IPS-18a (cell line): ENCODE measurements at regions not wholly inside any gene's neighbourhood (a gene's known extent, or its start where the extent isn't known, plus 50 kb on each side); places are given as distances from the start of the nearest gene placed in this dataset.

Source experiments
- H3K27ac ChIP-seq: one replicate; pipeline ENCODE4 v1.5.1; 2013; ENCODE audit warnings: low read length
- H3K27me3 ChIP-seq: one replicate; pipeline ENCODE4 v1.6.1; 2013; ENCODE audit warnings: mild to moderate bottlenecking, low read length; ENCODE audit not compliant: control insufficient read depth, insufficient read depth
- H3K36me3 ChIP-seq: one replicate; pipeline ENCODE4 v1.6.1; 2013; ENCODE audit warnings: low read depth, low read length; ENCODE audit not compliant: control insufficient read depth
- H3K4me1 ChIP-seq: one replicate; pipeline ENCODE4 v1.6.1; 2013; ENCODE audit warnings: low read depth, low read length; ENCODE audit not compliant: control insufficient read depth
- H3K4me3 ChIP-seq: one replicate; pipeline ENCODE4 v1.5.1; 2013; ENCODE audit warnings: low read length
- H3K9ac ChIP-seq: one replicate; pipeline ENCODE4 v1.6.1; 2013; ENCODE audit warnings: mild to moderate bottlenecking, low read length, moderate library complexity
- H3K9me3 ChIP-seq: one replicate; pipeline ENCODE4 v1.6.1; 2013; ENCODE audit warnings: low read depth, low read length; ENCODE audit not compliant: control insufficient read depth

GRCh38 chr3:18643281-18643680, 218.1 kb upstream of the SATB1 start:
- Histone ChIP-seq H3K4me3 (no peak overlapping the region), H3K9ac (no peak overlapping the region), H3K4me1 (no peaks in the 10 kb centered on the region), H3K9me3 (no peaks in the 10 kb centered on the region), H3K27me3 (no peaks in the 10 kb centered on the region), H3K27ac (no peak overlapping the region), H3K36me3 (no peaks in the 10 kb centered on the region)

- no peaks in the 10 kb centered on the region for H3K9me3 ChIP-seq
- no peaks in the 10 kb centered on the region for H3K4me1 ChIP-seq
- no peak overlapping the region for H3K27ac ChIP-seq
- no peak overlapping the region for H3K9ac ChIP-seq
- no peaks in the 10 kb centered on the region for H3K36me3 ChIP-seq
- H3K27me3 ChIP-seq, result no peaks in the 10 kb centered on the region
- H3K4me3 ChIP-seq, result no peak overlapping the region
Observed at GRCh38 chr3:18641916-18642315, 216.8 kb upstream of the SATB1 start.

DNA sequence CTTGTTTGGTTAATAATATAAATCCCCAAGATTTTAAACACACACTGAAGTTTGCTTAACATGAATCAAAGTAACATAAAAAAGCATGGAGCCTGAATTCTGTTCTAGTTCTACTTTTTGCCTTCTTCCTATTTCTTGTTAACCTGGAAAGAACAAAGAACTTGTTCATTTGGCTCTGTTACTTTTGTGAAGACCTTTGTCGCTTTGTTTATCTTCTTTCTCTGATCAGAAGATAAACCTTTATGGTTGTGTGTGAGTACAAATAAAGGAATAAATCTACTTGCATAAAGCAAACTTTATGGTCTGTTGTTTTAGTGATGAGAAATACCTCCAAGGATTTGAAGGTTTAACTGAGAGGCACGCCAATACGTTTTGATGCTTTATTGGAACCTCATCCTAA, 210.1 kb upstream of the SATB1 start:
- no peaks in the 10 kb centered on the region for H3K27me3 ChIP-seq
- H3K27ac ChIP-seq, result no peak overlapping the region
- no peaks in the 10 kb centered on the region for H3K36me3 ChIP-seq
- H3K9ac ChIP-seq, result no peak overlapping the region
- no peaks in the 10 kb centered on the region for H3K9me3 ChIP-seq
- no peaks in the 10 kb centered on the region for H3K4me1 ChIP-seq
- H3K4me3 ChIP-seq, result no peak overlapping the region

DNA sequence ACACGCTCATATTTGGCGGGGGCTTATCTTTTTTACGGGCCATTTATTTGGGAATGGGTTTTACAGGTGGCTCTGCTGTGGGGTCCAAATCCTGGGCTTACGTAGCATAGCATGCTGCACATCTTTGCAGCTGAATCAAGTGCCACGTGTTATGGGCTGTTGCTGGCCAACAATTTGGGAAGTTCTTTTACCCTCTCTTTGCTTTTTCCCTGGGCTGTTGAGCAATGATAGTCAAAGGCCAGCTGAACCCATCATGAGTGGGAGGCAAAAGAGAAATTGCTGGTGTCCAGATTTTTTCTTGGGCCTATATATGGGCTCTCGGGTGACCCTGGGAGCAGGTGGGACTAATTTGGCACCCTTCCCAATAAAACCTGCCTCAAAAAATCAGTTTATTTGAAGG, 209.3 kb upstream of the SATB1 start:
- Histone ChIP-seq H3K4me1 (no peaks in the 10 kb centered on the region), H3K27me3 (no peaks in the 10 kb centered on the region), H3K9me3 (no peaks in the 10 kb centered on the region), H3K4me3 (no peak overlapping the region), H3K27ac (no peak overlapping the region), H3K9ac (no peak overlapping the region), H3K36me3 (no peaks in the 10 kb centered on the region)

GRCh38 chr3:18633002-18633401, 207.9 kb upstream of the SATB1 start:
- H3K36me3 ChIP-seq, result no peaks in the 10 kb centered on the region
- no peak overlapping the region for H3K27ac ChIP-seq
- no peak overlapping the region for H3K4me3 ChIP-seq
- H3K9me3 ChIP-seq, result no peaks in the 10 kb centered on the region
- H3K27me3 ChIP-seq, result no peaks in the 10 kb centered on the region
- no peak overlapping the region for H3K9ac ChIP-seq
- no peaks in the 10 kb centered on the region for H3K4me1 ChIP-seq

- Histone ChIP-seq H3K36me3 (no peaks in the 10 kb centered on the region), H3K27me3 (no peaks in the 10 kb centered on the region), H3K9me3 (no peaks in the 10 kb centered on the region), H3K27ac (no peak overlapping the region), H3K4me1 (no peaks in the 10 kb centered on the region), H3K9ac (no peak overlapping the region), H3K4me3 (no peak overlapping the region)
Observed at GRCh38 chr3:18630295-18630694, 205.2 kb upstream of the SATB1 start.

DNA sequence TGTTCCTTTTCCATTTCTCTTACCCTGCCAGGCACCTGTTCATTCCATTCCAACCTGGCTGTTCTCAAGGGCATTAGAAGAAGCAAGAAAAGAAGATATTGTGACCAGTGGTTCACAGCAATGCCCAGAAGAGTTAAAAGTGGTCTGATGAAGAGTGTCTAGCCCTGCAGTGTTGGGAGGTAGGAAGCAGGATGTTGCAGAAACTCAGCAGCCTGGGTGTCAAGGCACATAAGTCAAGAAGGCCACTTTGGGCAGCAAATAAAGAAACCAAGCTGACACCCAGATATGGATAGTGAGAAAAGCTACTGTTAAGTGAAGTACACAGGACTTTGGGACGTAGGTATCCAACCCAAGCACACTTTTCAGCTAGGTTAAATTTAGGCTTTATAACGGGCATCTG, 199.9 kb upstream of the SATB1 start:
- Histone ChIP-seq H3K36me3 (no peaks in the 10 kb centered on the region), H3K4me1 (no peaks in the 10 kb centered on the region), H3K27me3 (no peaks in the 10 kb centered on the region), H3K9ac (no peak overlapping the region), H3K9me3 (no peaks in the 10 kb centered on the region), H3K4me3 (no peak overlapping the region), H3K27ac (no peak overlapping the region)

DNA sequence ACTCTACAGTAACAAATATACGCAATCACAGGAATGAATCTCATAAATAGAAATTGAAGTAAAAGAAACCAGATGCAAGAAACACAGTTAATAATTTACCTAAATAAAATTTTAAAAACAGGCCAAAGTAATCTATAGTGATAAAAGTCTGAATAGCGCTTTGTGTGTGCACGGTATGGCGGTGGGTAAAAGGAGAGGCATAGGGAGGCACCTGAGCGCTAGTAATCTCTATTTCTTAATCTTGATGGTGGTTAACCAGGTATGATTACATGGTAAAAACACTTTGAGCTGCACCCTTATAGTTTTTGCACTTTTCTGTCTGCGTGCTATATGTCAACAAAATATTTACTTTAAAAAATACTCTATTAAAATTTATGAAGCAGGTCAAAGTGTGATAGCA, 198.1 kb upstream of the SATB1 start:
- no peak overlapping the region for H3K27ac ChIP-seq
- no peaks in the 10 kb centered on the region for H3K27me3 ChIP-seq
- H3K36me3 ChIP-seq, result no peaks in the 10 kb centered on the region
- H3K9me3 ChIP-seq, result no peaks in the 10 kb centered on the region
- no peak overlapping the region for H3K4me3 ChIP-seq
- no peak overlapping the region for H3K9ac ChIP-seq
- peaks cover 7% of the 10 kb centered on the region for H3K4me1 ChIP-seq

DNA sequence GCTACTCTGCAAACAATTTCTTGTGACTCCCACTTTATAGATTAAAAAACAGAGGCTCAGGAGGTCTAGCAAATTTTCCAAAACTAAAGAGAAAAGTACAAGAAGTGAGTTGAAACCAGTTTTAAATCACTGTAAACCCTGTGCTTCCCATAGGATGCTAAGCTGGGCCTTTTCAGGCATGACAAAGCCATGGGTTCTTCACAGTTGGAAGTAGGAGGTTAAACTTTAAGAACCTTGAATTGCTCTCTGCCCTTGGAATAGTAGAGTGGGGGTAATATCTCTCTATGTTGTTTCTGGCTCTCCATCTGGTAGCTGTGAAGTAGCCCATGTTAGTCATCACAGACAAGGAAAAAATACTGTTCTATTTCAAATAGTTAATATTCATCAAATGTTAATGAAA, 193.6 kb upstream of the SATB1 start:
- Histone ChIP-seq H3K27ac (no peak overlapping the region), H3K27me3 (no peaks in the 10 kb centered on the region), H3K36me3 (no peaks in the 10 kb centered on the region), H3K9me3 (no peaks in the 10 kb centered on the region), H3K9ac (no peak overlapping the region), H3K4me1 (peaks cover 11% of the 10 kb centered on the region), H3K4me3 (no peak overlapping the region)

- Histone ChIP-seq H3K9ac (no peak overlapping the region), H3K27ac (no peak overlapping the region), H3K4me1 (no peaks in the 10 kb centered on the region), H3K27me3 (no peaks in the 10 kb centered on the region), H3K9me3 (no peaks in the 10 kb centered on the region), H3K4me3 (no peak overlapping the region), H3K36me3 (no peaks in the 10 kb centered on the region)
Observed at GRCh38 chr3:18611991-18612390, 186.9 kb upstream of the SATB1 start.

GRCh38 chr3:18609187-18609586, 184.0 kb upstream of the SATB1 start:
- Histone ChIP-seq H3K4me1 (no peaks in the 10 kb centered on the region), H3K9ac (no peak overlapping the region), H3K27ac (no peak overlapping the region), H3K4me3 (no peak overlapping the region), H3K27me3 (no peaks in the 10 kb centered on the region), H3K9me3 (no peaks in the 10 kb centered on the region), H3K36me3 (no peaks in the 10 kb centered on the region)

DNA sequence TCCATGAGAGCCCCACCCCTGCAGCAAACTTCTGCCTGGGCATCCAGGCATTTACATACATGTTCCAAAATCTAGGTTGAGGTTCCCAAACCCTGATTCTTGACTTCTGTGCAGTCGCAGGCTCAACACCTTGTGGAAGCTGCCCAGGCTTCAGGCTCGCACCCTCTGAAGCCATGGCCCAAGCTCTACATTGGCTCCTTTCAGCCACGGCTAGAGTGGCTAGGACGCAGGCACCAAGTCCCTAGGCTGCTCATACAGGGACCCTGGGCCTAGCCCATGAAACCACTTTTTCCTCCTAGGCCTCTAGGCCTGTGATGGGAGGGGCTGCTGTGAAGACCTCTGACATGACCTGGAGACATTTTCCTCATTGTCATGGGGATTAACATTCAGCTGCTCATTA, 172.8 kb upstream of the SATB1 start:
- Histone ChIP-seq H3K27ac (no peak overlapping the region), H3K9me3 (peaks cover 6% of the 10 kb centered on the region), H3K4me1 (no peaks in the 10 kb centered on the region), H3K9ac (no peak overlapping the region), H3K36me3 (no peaks in the 10 kb centered on the region), H3K4me3 (no peak overlapping the region), H3K27me3 (no peaks in the 10 kb centered on the region)
